NCI-H226 (cell line): ENCODE measurements at regions not wholly inside any gene's neighbourhood (a gene's known extent, or its start where the extent isn't known, plus 50 kb on each side); places are given as distances from the start of the nearest gene placed in this dataset.

Source experiments
- DNase-seq: peaks from one replicate; pipeline ENCODE4 v3.0.0-alpha.2; 2015

GRCh38 chr7:26489906-26490639, 198.4 kb downstream of the SNX10 start:
- no peak for DNase-seq

DNA sequence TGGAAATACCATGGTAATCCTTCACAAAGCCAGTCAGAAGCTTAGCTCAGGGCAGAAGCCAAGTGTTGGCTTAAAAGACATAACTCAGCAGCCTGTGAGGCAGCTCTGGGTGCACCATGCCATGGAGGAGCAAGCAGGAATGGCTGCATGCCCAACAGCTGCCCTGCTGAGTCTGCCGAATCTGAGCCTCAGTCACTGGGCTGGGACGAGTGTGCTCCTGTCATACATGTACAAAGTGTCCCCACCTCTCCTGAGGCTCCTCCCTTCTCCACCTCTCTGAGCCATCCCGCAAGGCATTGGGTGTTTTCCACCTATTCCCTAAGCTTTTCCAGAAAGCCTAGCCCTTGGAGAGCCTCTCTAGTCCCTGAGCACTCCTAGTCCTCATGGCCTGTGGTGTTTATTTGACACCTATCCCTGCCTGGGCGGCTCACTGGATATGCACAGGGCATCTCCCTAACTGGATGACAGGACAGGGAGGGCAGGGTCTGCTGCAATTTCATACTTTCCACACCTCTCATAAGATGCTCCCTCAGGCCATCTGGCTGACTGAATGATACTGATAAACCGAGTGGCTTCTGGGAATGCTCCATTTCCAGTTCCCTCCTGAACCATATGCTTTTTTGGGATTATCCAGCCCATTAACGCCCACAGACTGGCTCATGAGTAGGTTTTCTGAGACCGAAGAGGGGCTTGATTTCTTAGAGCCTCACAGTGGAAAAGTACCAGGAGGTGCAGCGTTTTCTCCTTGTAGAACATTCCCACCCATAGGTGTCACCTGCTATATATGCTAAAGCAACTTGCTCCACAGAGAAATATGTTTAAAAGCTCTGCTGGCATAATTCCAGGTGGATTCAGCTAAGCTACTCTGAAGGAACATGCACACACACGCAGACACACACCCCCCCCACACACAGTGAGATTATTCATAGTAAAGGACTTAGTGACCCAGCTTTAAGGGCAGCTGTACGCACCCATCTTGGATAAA, 199.3 kb downstream of the SNX10 start:
- no peak for DNase-seq

GRCh38 chr7:26492816-26493215, 201.2 kb downstream of the SNX10 start:
- DNase-seq: no peak

DNA sequence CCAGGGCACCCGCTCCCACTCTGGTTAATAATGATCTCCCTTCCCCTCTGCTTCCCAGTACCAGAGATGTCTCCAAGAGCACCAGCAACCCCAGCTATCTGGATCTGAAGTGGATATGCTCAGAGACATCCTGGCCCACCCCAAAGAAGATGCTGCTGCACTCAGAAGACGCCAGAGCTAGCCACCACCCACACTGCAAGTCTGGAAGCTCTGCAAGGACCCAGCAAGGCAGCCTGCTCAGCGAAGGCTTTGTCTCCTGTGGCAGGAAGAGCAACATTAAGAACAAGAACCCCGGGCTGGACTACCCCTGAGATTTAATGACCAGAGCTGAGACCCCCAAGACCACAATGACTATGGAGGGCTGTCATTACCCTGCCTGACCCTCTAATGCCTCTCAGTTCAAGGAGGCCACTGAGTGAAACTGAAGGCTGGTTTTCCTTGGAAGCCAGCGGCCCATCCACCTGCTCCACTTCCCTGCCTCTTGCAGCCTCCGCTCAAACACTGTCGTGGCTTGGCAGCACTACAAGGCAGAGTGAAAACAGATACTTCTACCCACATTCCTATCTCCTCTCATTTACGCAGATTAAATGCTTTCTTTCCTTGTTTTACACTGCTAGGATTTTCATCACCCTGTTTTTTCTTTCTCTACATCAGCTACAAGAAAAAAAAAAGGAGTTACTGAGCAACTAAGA, 202.2 kb downstream of the SNX10 start:
- DNase-seq: no peak

DNA sequence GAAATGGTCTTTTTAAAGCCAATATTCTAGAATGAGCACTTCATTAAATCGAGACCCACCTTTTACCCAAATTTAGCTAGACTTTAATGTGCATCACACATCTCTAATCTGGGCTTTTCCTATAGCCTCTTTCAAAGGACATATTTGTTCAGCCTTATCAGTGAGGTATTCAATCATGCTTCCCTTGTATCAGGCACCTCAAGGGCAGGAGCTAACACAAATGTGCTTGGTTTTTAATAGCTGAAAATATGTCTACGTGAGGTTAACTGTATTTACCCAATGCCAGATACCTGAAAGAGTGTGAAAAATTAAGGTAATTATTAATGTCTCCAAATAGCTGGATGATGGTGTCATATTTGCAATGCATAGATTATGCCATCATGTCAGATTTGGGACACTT, 203.9 kb downstream of the SNX10 start:
- no peak for DNase-seq

DNA sequence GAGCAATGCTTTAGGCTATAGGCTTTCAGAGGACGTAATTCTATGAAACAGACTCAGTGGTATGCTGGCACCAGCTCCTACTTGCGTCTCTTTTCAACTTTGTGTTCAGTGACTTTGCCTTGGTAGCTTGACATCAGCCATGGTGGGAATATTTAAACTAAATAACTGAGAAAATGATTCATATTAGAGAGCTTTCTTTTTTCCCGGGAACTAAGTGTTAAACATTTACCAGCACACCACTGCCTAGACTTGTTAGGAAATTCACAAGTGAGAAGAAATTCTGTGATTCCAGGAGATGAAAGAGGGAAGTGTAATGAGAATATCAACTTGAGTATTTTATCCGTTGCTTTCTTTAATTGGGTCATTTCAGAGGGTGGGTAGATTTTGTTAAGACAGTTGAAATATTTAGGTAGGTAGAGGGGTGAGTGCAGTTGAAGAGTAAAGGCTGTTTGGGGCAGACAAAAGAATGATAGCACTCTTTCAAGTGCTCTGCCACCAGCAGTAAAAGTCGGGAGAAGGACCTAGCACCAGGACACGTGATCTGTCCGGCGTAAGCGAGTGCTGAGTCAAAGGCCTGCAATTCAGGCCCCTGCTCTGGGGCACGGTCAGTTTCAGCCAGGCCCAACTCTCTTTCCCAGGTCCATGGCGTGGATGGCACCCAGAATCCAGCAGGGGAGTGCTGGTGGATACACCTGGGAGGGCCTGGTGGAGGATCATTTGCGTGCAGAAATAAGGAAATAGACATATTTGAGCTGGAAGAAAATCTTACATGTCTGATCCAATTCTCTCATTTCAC, 206.3 kb downstream of the SNX10 start:
- no peak for DNase-seq

GRCh38 chr7:26499315-26499897, 207.7 kb downstream of the SNX10 start:
- DNase-seq: no peak

DNA sequence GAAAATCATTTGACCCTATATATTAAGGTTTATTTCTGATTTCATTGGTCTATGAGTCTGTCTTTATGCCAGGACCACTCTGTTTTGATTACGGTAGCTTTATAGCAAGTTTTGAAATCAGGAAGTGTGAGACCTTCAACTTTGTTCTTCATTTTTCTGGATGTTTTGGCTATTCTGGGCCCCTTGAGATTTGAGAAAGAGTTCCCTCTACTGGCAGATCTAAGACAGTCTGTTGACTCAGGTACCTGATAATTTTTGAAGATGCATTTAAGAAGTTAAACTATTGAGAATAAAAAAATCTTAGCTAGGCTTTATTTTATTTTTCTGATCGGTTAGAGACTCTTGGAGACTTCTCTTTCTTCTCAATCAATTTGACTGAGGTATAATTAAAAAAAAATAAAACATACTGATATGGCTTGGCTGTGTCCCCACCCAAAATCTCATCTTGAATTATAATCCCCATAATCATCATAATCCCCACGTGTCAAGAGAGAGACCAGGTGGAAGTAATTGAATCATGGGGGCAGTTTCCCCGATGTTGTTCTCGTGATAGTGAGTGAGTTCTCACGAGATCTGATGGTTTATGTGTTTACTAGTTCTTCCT, 209.2 kb downstream of the SNX10 start:
- peak; percentile 27 for DNase-seq

- no peak for DNase-seq
Measured at GRCh38 chr7:26504411-26505120, 212.9 kb downstream of the SNX10 start.

GRCh38 chr7:26506196-26506595, 214.5 kb downstream of the SNX10 start:
- DNase-seq: no peak

GRCh38 chr7:26507108-26507987, 215.7 kb downstream of the SNX10 start:
- no peak for DNase-seq

DNA sequence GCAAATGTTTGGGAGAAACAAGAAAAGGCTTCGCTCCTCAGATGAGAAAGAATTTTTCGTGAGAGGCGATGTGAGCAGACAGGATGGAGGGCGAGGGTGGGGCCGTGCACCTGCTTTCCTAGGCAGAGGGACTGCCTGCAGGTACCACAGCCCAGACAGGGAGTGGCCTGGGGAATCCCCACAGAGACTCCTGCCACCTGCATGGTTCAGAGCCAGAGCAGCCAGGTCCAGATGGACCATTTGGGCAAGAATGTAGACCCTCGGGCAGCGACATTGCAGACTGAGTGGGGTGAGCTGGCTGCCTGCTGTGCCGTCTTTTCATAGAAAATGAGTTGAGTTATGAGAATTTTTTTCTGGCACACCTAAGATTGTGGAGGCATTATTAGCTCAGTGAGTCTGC, 216.8 kb downstream of the SNX10 start:
- no peak for DNase-seq

- no peak for DNase-seq
Measured at GRCh38 chr7:26508917-26509316, 217.3 kb downstream of the SNX10 start.

GRCh38 chr7:26510231-26510957, 218.7 kb downstream of the SNX10 start:
- no peak for DNase-seq

GRCh38 chr7:26511866-26512265, 220.2 kb downstream of the SNX10 start:
- DNase-seq: no peak

GRCh38 chr7:26512737-26513136, 221.1 kb downstream of the SNX10 start:
- DNase-seq: no peak

DNA sequence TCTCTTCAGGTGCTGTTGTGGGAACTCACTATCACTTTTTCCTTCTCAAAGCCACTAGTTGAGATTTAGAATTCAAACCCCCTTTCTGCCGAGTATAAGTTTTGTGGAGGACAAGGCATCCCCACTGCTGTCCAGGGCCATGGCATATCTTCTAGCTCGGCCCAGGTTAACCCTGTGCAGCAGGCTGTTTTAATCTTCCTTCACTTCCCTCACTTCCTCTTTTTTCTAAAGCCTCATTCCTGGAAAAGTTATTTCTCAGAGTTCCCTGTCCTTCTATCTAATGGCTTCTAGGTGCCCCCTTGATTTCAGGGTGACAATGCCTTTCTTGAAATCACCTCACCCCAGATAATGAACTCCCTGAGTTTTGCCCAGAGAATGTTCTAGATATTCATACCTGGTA, 222.3 kb downstream of the SNX10 start:
- DNase-seq: no peak

- no peak for DNase-seq
Measured at GRCh38 chr7:26514633-26515032, 223.0 kb downstream of the SNX10 start.

DNA sequence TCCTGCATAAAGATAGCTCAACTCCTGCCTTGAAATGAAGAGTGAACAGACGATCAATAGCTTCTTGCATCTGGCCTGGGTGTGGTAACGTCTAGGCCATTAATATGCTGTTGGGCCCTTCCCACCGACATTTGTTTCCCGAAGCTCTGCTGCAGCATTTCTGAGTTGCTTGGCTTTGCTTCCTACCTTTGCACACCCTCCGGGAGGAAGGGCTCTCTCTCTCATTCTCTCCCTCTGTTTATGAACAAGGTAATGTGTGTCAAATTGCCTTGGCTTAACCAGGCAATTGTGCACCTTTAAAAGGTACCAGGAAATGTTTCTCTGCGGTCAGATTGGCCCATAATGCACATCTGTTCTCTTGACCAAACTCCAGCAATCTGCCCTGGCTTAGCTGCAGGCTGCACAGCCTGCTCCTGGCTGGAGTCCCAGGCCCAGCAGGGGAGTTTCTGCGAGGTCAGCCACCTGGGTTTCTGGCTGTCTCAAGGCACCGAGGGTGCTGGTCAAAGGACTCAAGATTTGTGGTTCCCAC, 223.7 kb downstream of the SNX10 start:
- peak; percentile 61 for DNase-seq
